ENCODE measurements at regions not wholly inside any gene's neighbourhood (a gene's known extent, or its start where the extent isn't known, plus 50 kb on each side); places are given as distances from the start of the nearest gene placed in this dataset.

- H3K4me3 ChIP-seq (ENCODE audit: low read depth, low read length, poor library complexity, severe bottlenecking) = peak overlapping the region; percentile 32
- POLR2A ChIA-PET = interaction anchor here (0.6 to 1.2 kb wide), 6 partner anchors 10 to 1597 kb away, joined by 3 to 8 read pairs (median 4); no protein-coding TSS in a partner anchor
- CTCF ChIA-PET (ENCODE audit: unreplicated experiment) = interaction anchor here (0.6 to 0.7 kb wide), 3 partner anchors 256 to 344 kb away, joined by 3 to 8 read pairs (median 3); no protein-coding TSS in a partner anchor
- H3K4me2 ChIP-seq (ENCODE audit: low read length) = peak overlapping the region; percentile 55
- H3K27ac ChIP-seq (ENCODE audit: low read depth, low read length, poor library complexity, severe bottlenecking) = no peak overlapping the region
- H3K36me3 ChIP-seq (ENCODE audit: insufficient read depth, low read length) = no peaks in the 10 kb centered on the region
- no peaks in the 10 kb centered on the region for H3K9me2 ChIP-seq (ENCODE audit: insufficient read depth, low read length)
- H3K4me1 ChIP-seq (ENCODE audit: insufficient read depth, low read length, poor library complexity, severe bottlenecking) = peaks cover 16% of the 10 kb centered on the region
- peak overlapping the region; percentile 87 for H2AFZ ChIP-seq (ENCODE audit: low read length)
- no peak for TF ChIP-seq EZH2phosphoT487 (IDR thresholded peaks at IDR 0.05; ENCODE audit: borderline replicate concordance, low read depth, low read length)
- peak; percentile 95 for TF ChIP-seq CTCF (conservative IDR thresholded peaks at IDR 0.05; ENCODE audit: low read length)
- no TSS peak for BruUV-seq (replicated peaks)
- DNase-seq (ENCODE audit: low spot score) = peak; percentile 70
- H3K79me2 ChIP-seq (ENCODE audit: insufficient read depth, low read depth, low read length) = no peaks in the 10 kb centered on the region
- no peaks in the 10 kb centered on the region for H4K20me1 ChIP-seq (ENCODE audit: insufficient read depth, low read length)
- intact Hi-C loops (cut with micrococcal nuclease; ENCODE audit: unreplicated experiment) = loop anchor here (1.0 to 5.0 kb wide), 2 partner anchors 142 to 356 kb away; no protein-coding TSS in a partner anchor
- H3K9me3 ChIP-seq (ENCODE audit: low read length) = no peaks in the 10 kb centered on the region
Measured at GRCh38 chr4:38319456-38320342, 344.3 kb upstream of the KLF3 start.

- peaks cover 16% of the 10 kb centered on the region for H3K4me1 ChIP-seq (ENCODE audit: insufficient read depth, low read length, poor library complexity, severe bottlenecking)
- no peaks in the 10 kb centered on the region for H3K9me3 ChIP-seq (ENCODE audit: low read length)
- no TSS peak for BruUV-seq (replicated peaks)
- TF ChIP-seq EZH2phosphoT487 (IDR thresholded peaks at IDR 0.05; ENCODE audit: borderline replicate concordance, low read depth, low read length) (no peak), CTCF (conservative IDR thresholded peaks at IDR 0.05; ENCODE audit: low read length) (no peak)
- no peak overlapping the region for H3K4me3 ChIP-seq (ENCODE audit: low read depth, low read length, poor library complexity, severe bottlenecking)
- POLR2A ChIA-PET = interaction anchor here (0.6 to 1.2 kb wide), 5 partner anchors 11 to 1597 kb away, joined by 3 to 8 read pairs (median 4); no protein-coding TSS in a partner anchor
- CTCF ChIA-PET (ENCODE audit: unreplicated experiment) = no interaction called here
- no peak for DNase-seq (ENCODE audit: low spot score)
- no peak overlapping the region for H3K27ac ChIP-seq (ENCODE audit: low read depth, low read length, poor library complexity, severe bottlenecking)
- peak overlapping the region; percentile 55; the same call in 1 of the 2 replicates for H2AFZ ChIP-seq (ENCODE audit: low read length)
- H3K79me2 ChIP-seq (ENCODE audit: insufficient read depth, low read depth, low read length) = no peaks in the 10 kb centered on the region
- intact Hi-C loops (cut with micrococcal nuclease; ENCODE audit: unreplicated experiment) = loop anchor here (1.0 kb wide), 1 partner anchor 355 kb away; no protein-coding TSS in a partner anchor
- no peaks in the 10 kb centered on the region for H4K20me1 ChIP-seq (ENCODE audit: insufficient read depth, low read length)
- H3K9me2 ChIP-seq (ENCODE audit: insufficient read depth, low read length) = no peaks in the 10 kb centered on the region
- no peak overlapping the region for H3K4me2 ChIP-seq (ENCODE audit: low read length)
- H3K36me3 ChIP-seq (ENCODE audit: insufficient read depth, low read length) = no peaks in the 10 kb centered on the region
Measured at GRCh38 chr4:38320343-38320695, 343.7 kb upstream of the KLF3 start.

Data from OCI-LY7 (cell line).